Ishikawa (cell line): ENCODE measurements at regions not wholly inside any gene's neighbourhood (a gene's known extent, or its start where the extent isn't known, plus 50 kb on each side); places are given as distances from the start of the nearest gene placed in this dataset.

Source experiments
- EP300 ChIP-seq: IDR thresholded peaks from 2 replicates; pipeline ENCODE4 v1.6.1; 2012; ENCODE audit warnings: borderline replicate concordance
- YY1 ChIP-seq: IDR thresholded peaks from 2 replicates; pipeline ENCODE4 v1.6.1; 2012; ENCODE audit warnings: low read depth
- ZBTB7A ChIP-seq: IDR thresholded peaks from 2 replicates; pipeline ENCODE4 v1.6.1; 2012; ENCODE audit warnings: low read depth
- TF ChIP-seq, protein P1 (sequence below): IDR thresholded peaks from 2 replicates; pipeline ENCODE4 v1.6.1; 2012; ENCODE audit warnings: low read depth, mild to moderate bottlenecking
- TF ChIP-seq, protein P2 (sequence below): IDR thresholded peaks from 2 replicates; pipeline ENCODE4 v1.6.1; 2012

DNA sequence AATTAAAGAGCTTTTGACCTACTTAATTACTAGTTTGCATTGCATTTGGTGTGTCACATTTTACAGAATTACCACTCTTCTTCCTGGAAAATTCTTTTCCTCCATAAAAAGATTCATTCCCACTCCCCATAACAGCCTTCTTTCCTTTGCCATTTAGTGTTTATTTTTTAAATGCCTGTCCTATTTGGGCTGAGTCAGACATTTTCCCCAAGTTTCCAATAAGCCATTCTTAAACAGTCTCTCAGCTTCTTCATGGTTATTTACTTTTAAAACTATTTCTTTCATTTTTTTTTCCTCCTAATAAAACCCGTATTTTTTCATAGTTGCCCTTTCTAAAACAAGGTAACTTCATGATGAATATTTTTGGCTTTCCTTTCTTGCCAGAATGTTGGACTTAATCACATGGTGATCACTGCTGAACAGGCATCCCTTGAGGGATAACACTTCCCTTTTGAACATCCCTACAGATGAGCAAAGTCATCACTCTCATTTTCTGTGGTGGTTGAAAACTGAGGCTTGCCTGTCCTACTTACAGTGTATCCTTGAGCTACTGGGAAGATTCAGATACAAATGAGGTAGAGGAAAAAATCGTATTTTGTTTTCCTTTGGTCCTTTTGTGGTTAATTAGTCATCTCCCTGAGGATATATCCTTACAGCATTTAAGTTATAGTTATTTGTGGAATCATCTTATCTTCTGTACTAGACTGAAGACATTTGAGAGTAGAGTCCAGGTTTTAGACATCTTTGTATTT, 520.5 kb upstream of the NR3C2 start:
- TF ChIP-seq, protein P1, sequence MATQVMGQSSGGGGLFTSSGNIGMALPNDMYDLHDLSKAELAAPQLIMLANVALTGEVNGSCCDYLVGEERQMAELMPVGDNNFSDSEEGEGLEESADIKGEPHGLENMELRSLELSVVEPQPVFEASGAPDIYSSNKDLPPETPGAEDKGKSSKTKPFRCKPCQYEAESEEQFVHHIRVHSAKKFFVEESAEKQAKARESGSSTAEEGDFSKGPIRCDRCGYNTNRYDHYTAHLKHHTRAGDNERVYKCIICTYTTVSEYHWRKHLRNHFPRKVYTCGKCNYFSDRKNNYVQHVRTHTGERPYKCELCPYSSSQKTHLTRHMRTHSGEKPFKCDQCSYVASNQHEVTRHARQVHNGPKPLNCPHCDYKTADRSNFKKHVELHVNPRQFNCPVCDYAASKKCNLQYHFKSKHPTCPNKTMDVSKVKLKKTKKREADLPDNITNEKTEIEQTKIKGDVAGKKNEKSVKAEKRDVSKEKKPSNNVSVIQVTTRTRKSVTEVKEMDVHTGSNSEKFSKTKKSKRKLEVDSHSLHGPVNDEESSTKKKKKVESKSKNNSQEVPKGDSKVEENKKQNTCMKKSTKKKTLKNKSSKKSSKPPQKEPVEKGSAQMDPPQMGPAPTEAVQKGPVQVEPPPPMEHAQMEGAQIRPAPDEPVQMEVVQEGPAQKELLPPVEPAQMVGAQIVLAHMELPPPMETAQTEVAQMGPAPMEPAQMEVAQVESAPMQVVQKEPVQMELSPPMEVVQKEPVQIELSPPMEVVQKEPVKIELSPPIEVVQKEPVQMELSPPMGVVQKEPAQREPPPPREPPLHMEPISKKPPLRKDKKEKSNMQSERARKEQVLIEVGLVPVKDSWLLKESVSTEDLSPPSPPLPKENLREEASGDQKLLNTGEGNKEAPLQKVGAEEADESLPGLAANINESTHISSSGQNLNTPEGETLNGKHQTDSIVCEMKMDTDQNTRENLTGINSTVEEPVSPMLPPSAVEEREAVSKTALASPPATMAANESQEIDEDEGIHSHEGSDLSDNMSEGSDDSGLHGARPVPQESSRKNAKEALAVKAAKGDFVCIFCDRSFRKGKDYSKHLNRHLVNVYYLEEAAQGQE = no peak
- TF ChIP-seq, protein P2, sequence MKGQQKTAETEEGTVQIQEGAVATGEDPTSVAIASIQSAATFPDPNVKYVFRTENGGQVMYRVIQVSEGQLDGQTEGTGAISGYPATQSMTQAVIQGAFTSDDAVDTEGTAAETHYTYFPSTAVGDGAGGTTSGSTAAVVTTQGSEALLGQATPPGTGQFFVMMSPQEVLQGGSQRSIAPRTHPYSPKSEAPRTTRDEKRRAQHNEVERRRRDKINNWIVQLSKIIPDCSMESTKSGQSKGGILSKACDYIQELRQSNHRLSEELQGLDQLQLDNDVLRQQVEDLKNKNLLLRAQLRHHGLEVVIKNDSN = no peak
- TF ChIP-seq EP300 (no peak), YY1 (no peak), ZBTB7A (no peak)
